SK-N-SH treated with all-trans-retinoic acid at 6 μM for 48 hours (cell line): ENCODE measurements at regions not wholly inside any gene's neighbourhood (a gene's known extent, or its start where the extent isn't known, plus 50 kb on each side); places are given as distances from the start of the nearest gene placed in this dataset.

Experiments
- ATAC-seq: fragments of 200-7000 bp; cut with Tn5 transposase; 3 replicates; pipeline ENCODE4 v1.9.1; 2020; ENCODE audit warnings: mild to moderate bottlenecking, moderate library complexity
- ARNTL ChIP-seq: fragments of 450-650 bp; formaldehyde crosslinking; IDR thresholded peaks from 2 replicates; pipeline ENCODE4 v1.5.0; 2020; ENCODE audit warnings: low read depth, mild to moderate bottlenecking, moderate library complexity, borderline replicate concordance
- BACH2 ChIP-seq: fragments of 250-450 bp; sonication (Bioruptor Pico); IDR thresholded peaks from 2 replicates; pipeline ENCODE4 v1.9.0; 2021; ENCODE audit warnings: mild to moderate bottlenecking, borderline replicate concordance
- CREB5 ChIP-seq: fragments of 250-450 bp; sonication (Bioruptor Pico); IDR thresholded peaks from 2 replicates; pipeline ENCODE4 v1.5.1; 2020; ENCODE audit warnings: low read depth, mild to moderate bottlenecking, moderate library complexity
- CSDC2 ChIP-seq: fragments of 250-450 bp; sonication (Bioruptor Pico); IDR thresholded peaks from 2 replicates; pipeline ENCODE4 v1.5.0; 2020; ENCODE audit warnings: mild to moderate bottlenecking, moderate library complexity
- ESRRG ChIP-seq: fragments of 250-450 bp; sonication (Bioruptor Pico); IDR thresholded peaks from 2 replicates; pipeline ENCODE4 v1.6.1; 2021; ENCODE audit warnings: mild to moderate bottlenecking
- GLIS3 ChIP-seq: fragments of 250-450 bp; sonication (Bioruptor Pico); IDR thresholded peaks from 2 replicates; pipeline ENCODE4 v1.5.0; 2020; ENCODE audit warnings: mild to moderate bottlenecking, moderate library complexity
- ISL1 ChIP-seq: fragments of 250-450 bp; sonication (Bioruptor Pico); IDR thresholded peaks from 2 replicates; pipeline ENCODE4 v2.1.2; 2022; ENCODE audit warnings: mild to moderate bottlenecking, moderate library complexity
- OSR1 ChIP-seq: fragments of 250-450 bp; sonication (Bioruptor Pico); IDR thresholded peaks from 2 replicates; pipeline ENCODE4 v1.8.0; 2022; ENCODE audit warnings: moderate library complexity, mild to moderate bottlenecking, inconsistent platforms
- PPARA ChIP-seq: fragments of 250-450 bp; sonication (Bioruptor Pico); IDR thresholded peaks from 2 replicates; pipeline ENCODE4 v1.5.0; 2020; ENCODE audit warnings: mild to moderate bottlenecking, borderline replicate concordance
- RARB ChIP-seq: fragments of 250-450 bp; sonication (Bioruptor Pico); IDR thresholded peaks from 2 replicates; pipeline ENCODE4 v1.8.0; 2021; ENCODE audit warnings: mild to moderate bottlenecking, moderate library complexity
- SNAI2 ChIP-seq: fragments of 250-450 bp; sonication (Bioruptor Pico); IDR thresholded peaks from 2 replicates; pipeline ENCODE4 v1.5.0; 2020; ENCODE audit warnings: mild to moderate bottlenecking, moderate library complexity
- TCF4 ChIP-seq: fragments of 250-450 bp; sonication (Bioruptor Pico); IDR thresholded peaks from 2 replicates; pipeline ENCODE4 v1.8.0; 2021; ENCODE audit warnings: mild to moderate bottlenecking, moderate library complexity, borderline replicate concordance
- TOX ChIP-seq: fragments of 250-450 bp; sonication (Bioruptor Pico); IDR thresholded peaks from 2 replicates; pipeline ENCODE4 v1.8.0; 2021; ENCODE audit warnings: mild to moderate bottlenecking, moderate library complexity, borderline replicate concordance
- TSHZ2 ChIP-seq: fragments of 250-450 bp; sonication (Bioruptor Pico); IDR thresholded peaks from 2 replicates; pipeline ENCODE4 v1.5.0; 2020; ENCODE audit warnings: mild to moderate bottlenecking, moderate library complexity
- ZC3H10 ChIP-seq: fragments of 250-450 bp; sonication (Bioruptor Pico); IDR thresholded peaks from 2 replicates; pipeline ENCODE4 v1.5.1; 2021; ENCODE audit warnings: mild to moderate bottlenecking, moderate library complexity
- ZFP30 ChIP-seq: fragments of 450-650 bp; formaldehyde crosslinking; IDR thresholded peaks from 2 replicates; pipeline ENCODE4 v1.5.0; 2022; ENCODE audit warnings: mild to moderate bottlenecking, moderate library complexity
- ZNF565 ChIP-seq: fragments of 450-650 bp; formaldehyde crosslinking; conservative IDR thresholded peaks from 2 replicates; pipeline ENCODE4 v1.5.0; 2020; ENCODE audit warnings: low read depth, mild to moderate bottlenecking, moderate library complexity
- ZNF70 ChIP-seq: fragments of 450-650 bp; formaldehyde crosslinking; IDR thresholded peaks from 2 replicates; pipeline ENCODE4 v1.5.0; 2020; ENCODE audit warnings: mild to moderate bottlenecking, moderate library complexity
- ZNF8 ChIP-seq: fragments of 450-650 bp; formaldehyde crosslinking; IDR thresholded peaks from 2 replicates; pipeline ENCODE4 v1.5.0; 2020; ENCODE audit warnings: mild to moderate bottlenecking, moderate library complexity
- TF ChIP-seq, protein P1 (sequence below): fragments of 250-450 bp; sonication (Bioruptor Pico); IDR thresholded peaks from 2 replicates; pipeline ENCODE4 v1.5.1; 2021; ENCODE audit warnings: mild to moderate bottlenecking, moderate library complexity
- TF ChIP-seq, protein P2 (sequence below): fragments of 250-450 bp; sonication (Bioruptor Pico); IDR thresholded peaks from 2 replicates; pipeline ENCODE4 v1.8.0; 2020; ENCODE audit warnings: mild to moderate bottlenecking, moderate library complexity, borderline replicate concordance

DNA sequence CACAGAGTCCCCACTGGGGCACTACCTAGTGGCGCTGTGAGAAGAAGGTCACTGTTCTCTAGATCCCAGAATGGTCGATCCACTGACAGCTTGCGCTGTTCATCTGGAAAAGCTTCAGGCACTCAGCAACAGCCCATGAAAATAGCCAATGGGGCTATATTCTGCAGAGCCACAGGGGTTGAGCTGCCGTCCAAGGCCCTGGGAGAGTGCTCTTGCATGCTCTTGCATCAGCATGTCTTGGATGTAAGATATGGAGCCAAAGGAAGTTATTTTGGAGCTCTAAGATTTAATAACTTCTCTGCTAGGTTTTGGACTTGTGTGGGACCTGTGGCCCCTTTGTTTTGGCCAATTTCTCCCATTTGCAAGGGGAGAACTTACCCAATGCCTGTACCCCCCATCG lies 164.7 kb upstream of the HNMT start:
- TF ChIP-seq, protein P1, sequence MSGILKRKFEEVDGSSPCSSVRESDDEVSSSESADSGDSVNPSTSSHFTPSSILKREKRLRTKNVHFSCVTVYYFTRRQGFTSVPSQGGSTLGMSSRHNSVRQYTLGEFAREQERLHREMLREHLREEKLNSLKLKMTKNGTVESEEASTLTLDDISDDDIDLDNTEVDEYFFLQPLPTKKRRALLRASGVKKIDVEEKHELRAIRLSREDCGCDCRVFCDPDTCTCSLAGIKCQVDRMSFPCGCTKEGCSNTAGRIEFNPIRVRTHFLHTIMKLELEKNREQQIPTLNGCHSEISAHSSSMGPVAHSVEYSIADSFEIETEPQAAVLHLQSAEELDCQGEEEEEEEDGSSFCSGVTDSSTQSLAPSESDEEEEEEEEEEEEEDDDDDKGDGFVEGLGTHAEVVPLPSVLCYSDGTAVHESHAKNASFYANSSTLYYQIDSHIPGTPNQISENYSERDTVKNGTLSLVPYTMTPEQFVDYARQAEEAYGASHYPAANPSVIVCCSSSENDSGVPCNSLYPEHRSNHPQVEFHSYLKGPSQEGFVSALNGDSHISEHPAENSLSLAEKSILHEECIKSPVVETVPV (CRISPR knock-in tag) = no peak
- TF ChIP-seq TSHZ2 (CRISPR knock-in tag) = no peak
- TF ChIP-seq, all 23 proteins: peak for 0
- ATAC-seq = no peak

DNA sequence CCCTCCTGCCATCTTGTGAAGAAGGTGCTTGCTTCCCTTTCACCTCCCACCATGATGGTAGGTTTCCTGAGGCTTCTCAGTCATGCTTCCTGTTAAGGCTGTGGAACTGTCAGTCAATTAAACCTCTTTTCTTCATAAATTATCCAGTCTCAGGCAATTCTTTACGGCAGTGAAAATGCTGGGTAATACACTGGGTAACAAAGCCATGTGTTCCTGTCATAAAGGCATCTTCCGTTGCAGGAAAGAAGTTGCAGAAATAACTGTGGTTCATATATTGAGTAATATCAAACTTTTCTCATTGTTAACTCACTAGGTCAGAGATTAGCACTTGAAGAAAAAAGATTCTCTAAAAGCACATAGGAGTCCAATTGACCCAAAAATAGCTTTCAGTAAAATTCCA lies 163.9 kb upstream of the HNMT start:
- TF ChIP-seq OSR1 = no peak
- TF ChIP-seq ISL1 (CRISPR knock-in tag) = no peak
- TF ChIP-seq TOX = no peak
- TF ChIP-seq, protein P1 (CRISPR knock-in tag) = no peak
- no peak for TF ChIP-seq ZNF8
- TF ChIP-seq, protein P2, sequence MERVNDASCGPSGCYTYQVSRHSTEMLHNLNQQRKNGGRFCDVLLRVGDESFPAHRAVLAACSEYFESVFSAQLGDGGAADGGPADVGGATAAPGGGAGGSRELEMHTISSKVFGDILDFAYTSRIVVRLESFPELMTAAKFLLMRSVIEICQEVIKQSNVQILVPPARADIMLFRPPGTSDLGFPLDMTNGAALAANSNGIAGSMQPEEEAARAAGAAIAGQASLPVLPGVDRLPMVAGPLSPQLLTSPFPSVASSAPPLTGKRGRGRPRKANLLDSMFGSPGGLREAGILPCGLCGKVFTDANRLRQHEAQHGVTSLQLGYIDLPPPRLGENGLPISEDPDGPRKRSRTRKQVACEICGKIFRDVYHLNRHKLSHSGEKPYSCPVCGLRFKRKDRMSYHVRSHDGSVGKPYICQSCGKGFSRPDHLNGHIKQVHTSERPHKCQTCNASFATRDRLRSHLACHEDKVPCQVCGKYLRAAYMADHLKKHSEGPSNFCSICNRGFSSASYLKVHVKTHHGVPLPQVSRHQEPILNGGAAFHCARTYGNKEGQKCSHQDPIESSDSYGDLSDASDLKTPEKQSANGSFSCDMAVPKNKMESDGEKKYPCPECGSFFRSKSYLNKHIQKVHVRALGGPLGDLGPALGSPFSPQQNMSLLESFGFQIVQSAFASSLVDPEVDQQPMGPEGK (CRISPR knock-in tag) = no peak
- no peak for TF ChIP-seq SNAI2 (CRISPR knock-in tag)
- no peak for TF ChIP-seq ESRRG
- no peak for TF ChIP-seq RARB (CRISPR knock-in tag)
- no peak for TF ChIP-seq ARNTL
- no peak for TF ChIP-seq ZNF565 (CRISPR knock-in tag)
- TF ChIP-seq CREB5 = no peak
- no peak for TF ChIP-seq CSDC2 (CRISPR knock-in tag)
- TF ChIP-seq TCF4 (CRISPR knock-in tag) = no peak
- TF ChIP-seq PPARA (CRISPR knock-in tag) = no peak
- no peak for ATAC-seq

GRCh38 chr2:137801228-137801627 lies 163.0 kb upstream of the HNMT start:
- no peak for ATAC-seq
- TF ChIP-seq SNAI2 (CRISPR knock-in tag) (no peak), ZNF70 (no peak), ZNF565 (CRISPR knock-in tag) (no peak), OSR1 (no peak), TOX (no peak), TSHZ2 (CRISPR knock-in tag) (no peak), CREB5 (no peak), GLIS3 (no peak), RARB (CRISPR knock-in tag) (no peak), ESRRG (no peak), ZC3H10 (CRISPR knock-in tag) (no peak), BACH2 (CRISPR knock-in tag) (no peak), ISL1 (CRISPR knock-in tag) (no peak), ZFP30 (CRISPR knock-in tag) (no peak)
- TF ChIP-seq, protein P2 (CRISPR knock-in tag) = no peak
- TF ChIP-seq, protein P1 (CRISPR knock-in tag) = no peak
